ENCODE measurements at regions not wholly inside any gene's neighbourhood (a gene's known extent, or its start where the extent isn't known, plus 50 kb on each side); places are given as distances from the start of the nearest gene placed in this dataset.

- H3K9me3 ChIP-seq, result no peaks in the 10 kb centered on the region
- H3K27ac ChIP-seq, result no peak overlapping the region
- H3K4me1 ChIP-seq, result no peaks in the 10 kb centered on the region
- intact Hi-C loops (cut with DNase I; ENCODE audit: low total_unique reads), result no loop called here
- TF ChIP-seq POLR2A (IDR thresholded peaks at IDR 0.05), result no peak
- TF ChIP-seq, protein P1, sequence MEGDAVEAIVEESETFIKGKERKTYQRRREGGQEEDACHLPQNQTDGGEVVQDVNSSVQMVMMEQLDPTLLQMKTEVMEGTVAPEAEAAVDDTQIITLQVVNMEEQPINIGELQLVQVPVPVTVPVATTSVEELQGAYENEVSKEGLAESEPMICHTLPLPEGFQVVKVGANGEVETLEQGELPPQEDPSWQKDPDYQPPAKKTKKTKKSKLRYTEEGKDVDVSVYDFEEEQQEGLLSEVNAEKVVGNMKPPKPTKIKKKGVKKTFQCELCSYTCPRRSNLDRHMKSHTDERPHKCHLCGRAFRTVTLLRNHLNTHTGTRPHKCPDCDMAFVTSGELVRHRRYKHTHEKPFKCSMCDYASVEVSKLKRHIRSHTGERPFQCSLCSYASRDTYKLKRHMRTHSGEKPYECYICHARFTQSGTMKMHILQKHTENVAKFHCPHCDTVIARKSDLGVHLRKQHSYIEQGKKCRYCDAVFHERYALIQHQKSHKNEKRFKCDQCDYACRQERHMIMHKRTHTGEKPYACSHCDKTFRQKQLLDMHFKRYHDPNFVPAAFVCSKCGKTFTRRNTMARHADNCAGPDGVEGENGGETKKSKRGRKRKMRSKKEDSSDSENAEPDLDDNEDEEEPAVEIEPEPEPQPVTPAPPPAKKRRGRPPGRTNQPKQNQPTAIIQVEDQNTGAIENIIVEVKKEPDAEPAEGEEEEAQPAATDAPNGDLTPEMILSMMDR (IDR thresholded peaks at IDR 0.05), result no peak
- H3K27me3 ChIP-seq, result no peaks in the 10 kb centered on the region
- no peaks in the 10 kb centered on the region for H3K36me3 ChIP-seq
- no peak overlapping the region for H3K4me3 ChIP-seq
- DNase-seq, result no peak
Observed at GRCh38 chr11:15748132-15748531, 608.2 kb downstream of the SOX6 start.

- Histone ChIP-seq H3K4me1 (no peaks in the 10 kb centered on the region), H3K27me3 (no peaks in the 10 kb centered on the region), H3K4me3 (no peak overlapping the region), H3K9me3 (no peaks in the 10 kb centered on the region), H3K36me3 (no peaks in the 10 kb centered on the region), H3K27ac (no peak overlapping the region)
- intact Hi-C loops (cut with DNase I; ENCODE audit: low total_unique reads), result no loop called here
- no peak for DNase-seq
- TF ChIP-seq POLR2A (IDR thresholded peaks at IDR 0.05), result no peak
- TF ChIP-seq, protein P1 (IDR thresholded peaks at IDR 0.05), result no peak
Observed at GRCh38 chr11:15748741-15749140, 607.6 kb downstream of the SOX6 start.

DNA sequence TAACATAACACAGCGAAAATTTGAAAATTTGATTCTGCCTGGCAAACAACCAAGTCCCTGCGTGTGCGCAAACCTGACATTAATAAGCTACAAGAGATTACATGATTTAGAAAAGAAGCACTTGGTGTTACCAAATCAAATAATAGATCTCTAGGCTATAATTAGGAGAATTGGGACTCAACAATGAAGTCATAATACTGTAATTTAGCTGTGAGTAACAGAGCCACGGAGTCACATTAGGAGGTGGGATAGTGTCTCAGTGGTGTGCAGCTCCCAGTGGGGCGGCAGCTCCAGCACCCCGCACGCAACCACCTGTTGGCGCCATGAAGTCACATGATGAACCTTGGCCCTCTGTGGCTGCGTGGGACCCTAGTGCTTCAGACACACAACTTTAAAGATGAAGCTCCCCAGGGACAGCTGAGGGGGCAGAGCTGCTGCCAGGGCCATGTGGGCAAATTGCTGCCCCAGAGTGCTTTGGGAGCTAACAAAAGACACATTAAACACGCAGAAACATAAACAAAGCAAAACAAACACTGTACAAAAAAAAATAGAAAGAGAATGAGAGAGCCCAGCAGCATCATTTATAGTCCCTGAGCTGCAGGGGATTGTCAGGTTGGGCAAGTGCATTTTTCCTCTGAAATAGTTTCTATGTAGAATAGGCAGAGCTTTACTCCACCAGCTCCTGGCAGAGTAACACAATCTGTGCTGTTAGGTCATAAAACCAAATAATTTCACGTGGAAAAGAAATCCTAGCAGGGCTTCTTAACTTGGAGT is 605.6 kb downstream of the SOX6 start:
- DNase-seq, result no peak
- intact Hi-C loops (cut with DNase I; ENCODE audit: low total_unique reads), result no loop called here
- no peak overlapping the region for H3K27ac ChIP-seq
- H3K4me1 ChIP-seq, result no peaks in the 10 kb centered on the region
- H3K36me3 ChIP-seq, result no peaks in the 10 kb centered on the region
- H3K9me3 ChIP-seq, result no peaks in the 10 kb centered on the region
- no peaks in the 10 kb centered on the region for H3K27me3 ChIP-seq
- TF ChIP-seq POLR2A (IDR thresholded peaks at IDR 0.05), result no peak
- TF ChIP-seq, protein P1 (IDR thresholded peaks at IDR 0.05), result no peak
- H3K4me3 ChIP-seq, result no peak overlapping the region

DNA sequence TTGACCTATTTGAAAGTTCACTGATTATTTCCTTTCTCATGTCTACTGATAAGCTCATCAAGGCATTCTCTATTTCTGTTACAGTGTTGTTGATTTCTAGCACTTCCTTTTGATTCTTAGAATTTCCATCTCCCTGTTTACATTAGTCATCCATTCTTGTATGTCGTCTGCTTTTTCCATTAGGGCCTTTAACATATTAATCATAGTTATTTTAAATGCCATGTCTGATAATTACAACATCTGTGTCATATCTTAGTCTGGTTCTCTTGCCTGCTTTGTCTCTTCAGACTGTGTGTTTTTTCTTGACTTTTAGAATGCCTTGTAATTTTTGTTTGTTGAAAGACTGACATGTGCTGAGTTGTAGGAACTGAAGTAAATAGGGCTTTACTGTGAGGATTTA is 602.1 kb downstream of the SOX6 start:
- no peaks in the 10 kb centered on the region for H3K36me3 ChIP-seq
- H3K4me1 ChIP-seq, result no peaks in the 10 kb centered on the region
- TF ChIP-seq, protein P1 (IDR thresholded peaks at IDR 0.05), result no peak
- TF ChIP-seq POLR2A (IDR thresholded peaks at IDR 0.05), result no peak
- DNase-seq, result no peak
- intact Hi-C loops (cut with DNase I; ENCODE audit: low total_unique reads), result no loop called here
- H3K27ac ChIP-seq, result no peak overlapping the region
- no peak overlapping the region for H3K4me3 ChIP-seq
- H3K9me3 ChIP-seq, result no peaks in the 10 kb centered on the region
- peaks cover 0 to 6% of the 10 kb centered on the region in 2 donors for H3K27me3 ChIP-seq

DNA sequence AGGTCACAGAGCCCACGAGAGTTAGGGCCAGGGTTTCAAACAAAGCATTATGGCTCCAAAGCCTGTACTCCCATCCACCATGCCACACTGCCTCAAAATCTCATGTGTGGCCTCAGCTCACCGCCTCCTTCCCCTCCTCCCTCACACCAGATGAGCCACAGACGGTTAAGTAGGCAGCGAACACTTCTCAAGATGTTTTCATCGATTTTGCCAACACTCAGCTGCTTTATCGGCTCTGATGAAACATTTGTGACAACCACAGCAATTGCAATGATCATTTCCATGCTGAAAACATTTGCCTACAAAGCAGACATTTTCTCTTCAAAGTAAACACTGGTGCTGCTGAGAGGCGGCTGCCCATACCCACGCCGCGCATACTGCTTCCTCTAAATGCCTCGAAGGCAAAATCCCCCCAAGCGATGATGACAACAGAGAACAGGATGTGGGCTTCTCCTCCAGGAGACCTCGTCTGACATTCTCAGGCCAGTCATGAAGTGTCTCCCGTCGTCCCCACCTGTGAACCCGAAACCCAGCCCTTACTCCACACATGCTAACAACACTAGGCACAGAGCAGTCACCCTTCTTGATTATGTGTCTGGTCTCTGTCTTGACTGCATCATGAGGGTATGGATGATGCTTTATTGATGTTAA is 599.2 kb downstream of the SOX6 start:
- DNase-seq, result no peak
- TF ChIP-seq, protein P1 (IDR thresholded peaks at IDR 0.05), result no peak
- no peak for TF ChIP-seq POLR2A (IDR thresholded peaks at IDR 0.05)
- H3K27me3 ChIP-seq, result peaks cover 0 to 6% of the 10 kb centered on the region in 2 donors
- no peak overlapping the region for H3K27ac ChIP-seq
- H3K4me1 ChIP-seq, result no peaks in the 10 kb centered on the region
- no peak overlapping the region for H3K4me3 ChIP-seq
- no peaks in the 10 kb centered on the region for H3K36me3 ChIP-seq
- no peaks in the 10 kb centered on the region for H3K9me3 ChIP-seq
- intact Hi-C loops (cut with DNase I; ENCODE audit: low total_unique reads), result no loop called here

Measured in uterus (tissue), 3 donors.